M059J (cell line): ENCODE measurements at regions not wholly inside any gene's neighbourhood (a gene's known extent, or its start where the extent isn't known, plus 50 kb on each side); places are given as distances from the start of the nearest gene placed in this dataset.

Source experiments
- DNase-seq: peaks from one replicate; pipeline ENCODE4 v3.0.0-alpha.2; 2012; ENCODE audit warnings: low read depth

GRCh38 chr20:10954137-10954840 lies 280.5 kb upstream of the JAG1 start:
- peak; percentile 70 for DNase-seq

- peak; percentile 41 for DNase-seq
Measured at GRCh38 chr20:10954908-10955580, 281.2 kb upstream of the JAG1 start.

DNA sequence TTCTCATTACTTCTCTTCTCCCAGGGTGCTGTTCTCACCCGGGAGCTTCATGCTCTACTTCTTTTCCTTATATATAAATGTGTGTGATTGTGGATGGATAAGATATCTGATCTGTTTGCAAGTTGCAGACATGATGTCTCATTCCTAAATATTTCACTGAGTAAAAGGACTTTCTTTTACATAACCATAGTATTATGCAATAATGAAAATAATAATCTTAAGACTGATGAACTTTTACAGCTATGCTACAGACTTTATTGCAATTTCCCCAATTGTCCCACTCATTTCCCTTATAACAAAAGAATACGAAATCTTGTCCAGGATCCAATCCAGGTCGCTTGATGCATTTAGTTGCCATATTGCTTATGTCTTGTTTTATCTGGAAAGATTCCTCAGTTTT lies 284.5 kb upstream of the JAG1 start:
- DNase-seq, result no peak

GRCh38 chr20:10960416-10960815 lies 286.6 kb upstream of the JAG1 start:
- DNase-seq, result no peak

GRCh38 chr20:10961651-10962288 lies 288.0 kb upstream of the JAG1 start:
- no peak for DNase-seq

GRCh38 chr20:10962937-10963336 lies 289.1 kb upstream of the JAG1 start:
- DNase-seq, result no peak

DNA sequence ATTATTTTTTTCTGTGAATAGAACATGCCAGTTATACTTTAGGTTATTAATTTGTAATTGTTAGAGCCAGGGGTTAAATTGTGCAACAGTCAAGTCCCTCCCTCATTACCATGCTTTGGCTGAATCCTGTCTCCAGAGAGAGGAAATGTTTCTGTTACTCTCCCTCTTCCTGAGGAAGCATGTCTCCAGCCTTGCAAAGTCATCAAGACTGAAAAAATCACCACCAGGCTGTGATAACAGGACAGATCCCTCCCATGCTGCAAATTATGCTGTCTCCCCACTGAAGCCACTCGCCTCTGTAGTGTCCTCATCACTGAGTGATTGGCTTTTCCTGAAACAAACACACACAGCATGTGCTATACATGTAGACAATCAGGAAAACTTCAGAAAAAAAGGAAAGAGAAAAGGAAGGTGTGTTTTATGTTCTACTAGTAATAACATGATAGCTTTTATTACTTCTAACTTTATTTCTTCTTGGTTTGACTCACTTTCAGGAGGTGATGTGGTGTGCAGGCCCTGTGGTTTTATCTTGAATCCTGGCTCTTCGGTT lies 290.0 kb upstream of the JAG1 start:
- DNase-seq, result no peak

DNA sequence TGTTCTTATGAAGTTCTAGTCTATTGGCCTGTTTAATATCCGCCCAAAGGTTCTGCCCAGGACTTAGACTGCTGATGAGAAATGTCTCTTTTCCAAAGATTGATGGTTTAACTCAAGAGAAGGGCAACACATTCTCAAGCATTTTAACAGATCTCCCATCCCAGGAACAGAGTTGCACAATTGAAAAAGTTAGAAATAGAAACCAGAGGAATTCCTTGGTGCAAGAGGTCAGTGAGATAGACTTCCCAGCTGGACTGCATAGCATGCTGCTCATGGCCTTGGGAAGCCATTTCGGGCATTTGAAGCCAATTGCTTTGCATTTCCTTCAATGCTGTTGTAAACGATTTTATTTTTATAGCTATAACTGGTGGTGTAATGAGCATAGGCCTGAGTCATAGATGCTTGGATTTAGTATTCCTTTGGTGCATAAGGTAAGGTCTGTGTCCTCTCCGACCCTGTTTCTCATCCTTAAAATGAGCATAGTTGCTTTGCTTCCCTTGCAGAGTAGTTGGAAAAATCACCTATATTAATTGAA lies 292.2 kb upstream of the JAG1 start:
- DNase-seq, result no peak

DNA sequence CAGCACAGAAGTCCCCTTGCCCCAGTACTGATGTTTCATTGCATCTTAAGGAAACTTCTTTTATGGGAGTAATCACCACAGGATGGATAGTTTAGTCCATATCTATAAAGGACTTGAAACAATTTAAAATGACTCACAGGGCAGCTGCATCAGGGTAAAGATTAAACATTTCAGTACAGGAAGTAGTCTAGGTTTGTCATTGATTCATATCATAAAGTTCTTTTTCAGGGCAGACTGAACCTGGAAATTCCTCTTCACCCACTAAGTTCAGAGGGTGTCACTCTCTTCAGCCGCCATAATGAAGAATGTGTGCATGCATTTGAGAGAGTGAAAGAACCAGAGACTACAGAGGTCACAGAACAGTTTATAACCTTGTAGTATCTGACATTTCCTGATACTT lies 296.3 kb upstream of the JAG1 start:
- DNase-seq, result peak; percentile 33

DNA sequence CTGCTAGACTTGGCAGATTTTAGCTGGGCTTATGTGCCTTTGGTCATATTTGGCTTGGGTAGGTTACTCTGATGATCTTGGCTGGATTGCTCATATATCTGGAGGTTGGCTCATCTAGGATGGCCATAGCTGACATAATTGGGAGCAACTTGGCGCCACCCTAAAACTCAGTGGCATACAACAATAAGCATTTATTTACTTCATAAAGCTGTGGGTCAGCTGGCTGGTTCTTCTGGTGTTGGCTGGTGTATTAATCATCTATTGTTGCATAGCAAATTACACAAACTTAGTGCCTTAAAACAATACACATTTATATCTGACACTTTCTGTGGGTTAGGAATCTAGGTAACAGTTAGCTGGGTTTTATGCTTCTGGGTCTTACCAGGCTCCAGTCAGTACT lies 297.3 kb upstream of the JAG1 start:
- no peak for DNase-seq

DNA sequence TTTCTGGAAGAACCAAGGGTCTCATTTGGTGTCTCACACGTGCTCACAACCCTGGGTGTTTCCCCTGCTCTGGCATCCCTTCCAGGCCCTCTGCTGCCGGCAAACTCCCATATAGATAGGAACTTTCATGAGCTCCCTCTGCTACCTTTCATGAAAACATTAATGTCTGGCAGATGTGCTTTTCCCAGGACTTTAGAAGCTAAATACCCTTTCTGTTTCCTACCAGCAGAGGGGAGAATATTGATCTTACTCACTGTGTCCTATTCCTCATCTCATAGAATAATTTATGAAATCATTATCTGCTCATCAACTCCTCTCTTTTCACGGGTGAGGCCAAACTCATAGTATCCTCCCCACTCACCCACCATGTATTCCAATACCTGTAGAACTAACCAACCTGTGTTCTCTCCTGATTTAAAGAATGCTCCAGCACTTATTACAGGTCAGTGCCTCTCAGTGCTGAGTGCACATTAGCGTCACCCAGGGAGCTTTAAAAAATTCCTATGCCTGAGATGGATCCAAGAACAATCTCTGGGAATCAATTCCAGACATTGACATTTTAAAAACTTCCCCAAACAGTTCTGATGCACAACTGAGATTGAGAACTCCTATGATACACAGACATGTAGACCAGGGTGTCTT lies 298.5 kb upstream of the JAG1 start:
- DNase-seq, result no peak

DNA sequence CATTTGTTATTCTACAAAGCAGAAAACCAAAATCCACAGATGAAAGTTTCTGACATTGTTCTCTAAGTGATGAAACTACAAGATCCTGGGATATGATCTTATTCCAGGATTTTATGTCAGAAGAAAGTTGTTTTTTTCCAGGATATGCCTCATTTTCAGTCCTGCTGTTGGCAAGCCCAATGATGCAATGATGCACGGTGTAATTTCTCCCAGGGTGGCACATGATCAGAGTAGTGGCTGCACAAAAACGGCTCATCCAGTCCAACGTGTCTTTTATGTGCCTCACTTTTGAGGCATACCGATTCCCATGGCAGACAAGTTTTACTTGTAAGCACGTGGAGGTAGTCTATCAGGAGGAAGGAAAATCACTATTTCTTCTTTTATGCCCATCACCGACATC lies 302.3 kb upstream of the JAG1 start:
- no peak for DNase-seq

DNA sequence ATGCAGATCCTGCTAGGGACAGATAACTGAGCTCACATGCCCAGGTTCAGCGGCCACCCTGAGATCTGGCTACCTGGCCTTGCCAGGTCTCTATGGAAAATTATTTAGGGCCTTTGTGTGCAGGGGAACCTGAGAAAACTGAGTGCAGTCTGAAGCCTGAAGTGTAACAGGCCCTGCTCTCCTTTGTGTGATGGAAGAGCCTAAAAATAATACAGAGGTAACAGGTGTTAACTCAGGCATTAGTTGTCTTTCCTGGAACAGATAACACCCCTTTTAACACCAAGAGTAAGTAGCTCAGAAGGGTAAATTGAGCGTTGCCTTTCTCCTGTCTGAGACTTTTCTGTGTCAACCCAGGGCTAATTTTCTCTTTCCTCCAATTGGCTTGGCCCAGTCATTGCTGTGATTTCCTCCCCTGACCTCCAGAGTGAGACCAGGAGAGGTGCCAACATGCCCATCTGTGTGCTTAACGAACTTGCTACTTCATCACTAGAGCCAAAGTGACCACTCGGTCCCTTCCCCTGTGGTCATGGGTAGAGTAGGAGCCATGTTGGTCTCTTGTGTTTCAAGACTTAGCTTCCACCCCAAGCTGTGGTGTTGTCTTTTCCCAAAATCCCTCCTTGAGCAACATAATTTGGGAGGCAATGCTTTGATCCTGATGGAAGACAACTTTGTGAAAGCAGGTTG lies 304.4 kb upstream of the JAG1 start:
- DNase-seq, result no peak

DNA sequence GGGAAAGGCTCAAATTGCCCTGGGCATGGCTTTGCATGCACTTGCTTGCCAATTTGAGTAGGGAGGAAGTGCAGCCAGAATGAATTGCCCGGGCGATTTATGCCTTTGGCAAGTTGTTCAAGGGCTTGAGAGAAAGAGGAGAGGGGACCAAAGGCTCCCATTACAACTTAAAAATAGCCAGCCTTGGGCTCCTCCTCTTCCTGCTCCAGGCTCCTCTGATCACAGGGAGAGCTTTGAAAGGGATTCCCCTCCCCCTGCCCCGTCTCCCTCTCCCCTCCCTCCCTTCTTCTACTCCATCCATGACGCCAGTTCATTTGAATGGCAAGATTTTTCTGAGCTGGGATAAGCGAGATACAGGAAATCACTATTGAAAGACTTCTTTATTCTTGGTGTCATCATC lies 304.9 kb upstream of the JAG1 start:
- peak; percentile 29 for DNase-seq

DNA sequence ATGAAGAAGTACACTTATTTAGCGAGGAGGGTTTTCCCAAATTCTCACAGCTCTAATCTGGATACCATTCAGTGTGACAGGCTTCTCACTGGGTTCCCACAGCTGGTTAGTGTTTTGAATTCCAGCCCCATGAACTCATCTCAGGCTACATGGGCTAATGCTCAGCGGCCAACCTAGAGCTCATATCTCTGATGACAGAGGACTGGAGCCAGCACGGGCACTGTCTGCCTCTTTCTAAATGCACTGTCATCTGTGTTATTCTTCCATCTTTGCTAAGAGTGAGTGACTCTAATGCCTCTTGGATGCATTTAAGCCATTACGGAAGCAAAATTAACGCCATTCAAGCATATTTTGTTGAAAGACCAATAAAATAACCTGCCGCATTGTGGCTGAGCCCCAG lies 308.9 kb upstream of the JAG1 start:
- DNase-seq, result peak; percentile 95

DNA sequence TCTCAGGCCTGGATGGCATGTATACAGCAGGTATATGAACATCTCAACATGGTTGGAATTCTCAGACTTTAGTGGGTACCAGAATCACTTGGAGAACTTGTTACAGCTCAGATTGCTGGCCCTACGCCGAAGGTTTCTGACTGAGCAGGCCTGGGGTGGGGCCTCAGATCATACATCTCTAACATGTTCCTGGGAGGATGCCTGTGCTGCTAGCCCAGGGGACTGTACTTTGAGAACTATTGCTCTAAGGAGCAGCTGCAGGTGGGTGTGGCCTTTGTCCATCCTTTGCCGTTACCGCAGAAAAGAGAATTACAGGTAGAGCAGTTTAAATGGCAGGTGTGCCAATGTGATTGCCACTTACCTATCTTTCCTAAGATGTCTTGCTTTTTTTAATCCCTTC lies 310.5 kb upstream of the JAG1 start:
- DNase-seq, result no peak

DNA sequence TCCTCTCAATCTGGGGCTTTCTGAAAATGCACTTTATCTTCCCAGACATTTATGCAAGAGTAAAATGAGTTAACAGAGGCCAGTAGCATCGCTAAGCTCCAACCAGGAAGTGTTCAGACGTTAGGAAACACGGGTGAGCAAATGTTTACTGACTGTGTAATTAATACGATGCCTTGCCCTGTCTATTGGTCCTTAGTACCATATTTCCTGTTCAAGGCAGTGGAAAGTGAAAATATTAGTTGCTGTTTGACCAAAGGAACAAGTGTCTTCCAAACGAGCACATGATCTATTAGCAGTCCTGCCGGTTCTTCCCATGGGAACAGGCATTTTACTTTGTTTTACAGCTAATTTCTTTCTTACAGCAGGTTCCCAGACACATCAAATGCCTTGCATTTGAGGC lies 311.1 kb upstream of the JAG1 start:
- DNase-seq, result no peak

DNA sequence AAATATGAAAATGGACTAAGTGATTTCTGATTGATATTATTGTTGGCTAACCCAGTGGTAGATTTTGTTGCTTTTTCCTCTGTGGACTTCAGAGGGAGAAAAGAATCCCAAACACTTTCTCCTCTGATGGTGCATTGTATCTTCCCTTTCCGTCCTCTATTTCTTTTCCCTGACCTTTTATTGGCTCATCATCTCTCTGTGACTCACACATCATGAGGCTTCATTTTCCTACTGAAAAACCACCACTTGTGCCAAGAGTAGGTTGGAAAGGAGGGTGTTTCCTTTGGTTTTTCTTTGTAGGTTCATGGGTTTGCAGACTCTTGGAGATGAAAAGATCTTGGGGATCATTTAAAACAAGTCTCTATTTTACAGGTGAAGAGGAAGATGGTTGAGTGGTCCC lies 311.7 kb upstream of the JAG1 start:
- DNase-seq, result peak; percentile 85

DNA sequence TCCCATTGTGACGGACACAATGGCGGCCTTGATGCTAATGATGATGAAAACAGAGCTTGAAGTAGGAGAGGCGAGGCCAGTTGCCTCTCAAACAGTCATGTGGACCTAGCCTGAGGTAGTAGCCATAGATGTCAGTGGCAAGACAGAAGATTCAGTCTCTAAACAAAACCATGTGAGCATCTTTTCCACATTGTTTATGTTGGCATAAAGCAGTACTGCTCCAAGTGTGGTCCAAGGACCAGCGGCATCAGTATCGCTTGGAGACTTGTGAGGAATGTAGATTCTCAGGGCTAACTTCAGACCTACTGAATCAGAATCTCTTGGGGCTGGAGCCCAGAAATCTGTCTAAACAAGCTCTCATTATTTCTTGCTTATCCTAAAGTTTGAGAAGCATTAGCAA lies 312.8 kb upstream of the JAG1 start:
- no peak for DNase-seq

- DNase-seq, result peak; percentile 39
Measured at GRCh38 chr20:10987651-10988383, 314.0 kb upstream of the JAG1 start.
